AG08395 (cell line): ENCODE measurements at regions not wholly inside any gene's neighbourhood (a gene's known extent, or its start where the extent isn't known, plus 50 kb on each side); places are given as distances from the start of the nearest gene placed in this dataset.
A peak's percentile ranks its signal among the peaks of the same experiment; 100 is the strongest.

Experiments
- DNase-seq: peaks from one replicate; pipeline ENCODE4 v3.0.0; 2012; ENCODE audit warnings: mixed read lengths, low spot score

DNA sequence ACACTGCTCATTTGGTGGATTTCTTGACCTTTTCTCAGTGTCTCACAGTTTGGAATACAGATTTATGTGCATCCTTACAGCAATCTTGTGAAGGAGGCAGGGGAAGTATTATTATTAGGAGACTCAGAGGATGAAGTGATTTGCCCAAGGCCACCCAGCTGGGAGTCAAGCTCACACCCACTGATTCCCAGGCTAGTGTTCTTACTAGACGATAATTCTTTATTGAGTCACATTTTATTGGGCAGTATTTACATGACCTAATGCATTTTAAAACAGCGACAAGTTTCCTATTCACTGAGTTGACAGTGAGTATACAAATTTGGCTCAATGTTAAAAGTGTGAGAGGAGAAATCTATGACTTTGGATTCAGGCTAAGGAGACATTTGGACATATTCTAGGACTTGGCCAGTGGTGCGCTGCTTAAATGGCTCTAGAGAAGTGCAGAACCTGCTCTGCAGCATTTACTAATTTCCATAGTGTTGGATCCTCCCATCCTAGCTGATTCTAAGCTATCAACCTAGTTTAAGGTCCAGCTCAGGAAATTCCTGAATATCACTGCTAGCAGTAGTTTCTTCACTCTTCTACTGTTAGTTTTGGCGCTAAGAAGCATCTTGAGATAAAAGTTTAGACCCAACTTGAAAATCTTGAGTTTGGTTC, 199.3 kb downstream of the MTX2 start:
- no peak for DNase-seq

GRCh38 chr2:176470713-176471112, 201.5 kb downstream of the MTX2 start:
- DNase-seq, result no peak

GRCh38 chr2:176471949-176472348, 202.7 kb downstream of the MTX2 start:
- DNase-seq, result no peak

GRCh38 chr2:176473177-176473576, 203.9 kb downstream of the MTX2 start:
- DNase-seq, result peak; percentile 40

DNA sequence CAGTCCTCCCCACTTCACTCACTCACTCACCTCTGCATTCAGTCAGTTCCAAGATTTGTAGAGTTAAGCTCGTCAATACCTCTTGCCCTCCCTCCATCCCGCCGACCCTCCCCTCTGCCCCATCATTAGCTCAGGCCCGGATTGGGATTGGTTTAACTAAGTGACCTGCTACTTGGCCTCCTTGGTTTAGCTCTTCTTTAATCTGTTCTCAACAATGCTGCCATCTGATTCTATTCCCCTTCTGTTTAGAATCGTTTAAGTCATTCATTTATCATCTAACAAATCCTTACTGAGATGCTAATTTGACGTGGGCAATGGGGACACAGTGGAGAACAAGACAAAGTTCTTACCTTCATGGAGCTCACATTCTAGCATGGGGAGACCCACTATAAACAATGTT, 204.6 kb downstream of the MTX2 start:
- no peak for DNase-seq

- no peak for DNase-seq
These were observed 208.1 kb downstream of the MTX2 start for GRCh38 chr2:176477336-176477735.

- no peak for DNase-seq
These were observed 210.7 kb downstream of the MTX2 start for GRCh38 chr2:176479961-176480360.

GRCh38 chr2:176482107-176482506, 212.9 kb downstream of the MTX2 start:
- no peak for DNase-seq

GRCh38 chr2:176483476-176483875, 214.2 kb downstream of the MTX2 start:
- no peak for DNase-seq

GRCh38 chr2:176483901-176484568, 214.8 kb downstream of the MTX2 start:
- no peak for DNase-seq

DNA sequence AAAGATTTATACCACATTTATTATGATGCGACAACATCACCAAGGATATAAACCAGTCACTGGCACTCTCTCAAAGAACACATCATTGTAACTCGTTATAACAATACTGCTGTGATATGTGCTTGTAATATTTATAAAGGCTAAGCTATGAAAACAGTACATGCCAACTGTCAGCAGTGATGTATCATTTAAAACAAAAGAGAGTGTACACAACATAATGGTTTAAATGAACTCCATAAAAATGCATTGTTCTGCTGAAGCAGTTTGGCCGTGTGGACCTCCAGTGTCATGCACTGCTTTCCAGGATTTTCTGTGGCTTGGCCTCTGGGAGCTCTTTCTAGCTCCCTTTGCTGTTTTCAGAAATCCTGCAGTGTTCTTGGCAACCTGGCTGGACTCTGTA, 215.6 kb downstream of the MTX2 start:
- DNase-seq, result peak; percentile 47

DNA sequence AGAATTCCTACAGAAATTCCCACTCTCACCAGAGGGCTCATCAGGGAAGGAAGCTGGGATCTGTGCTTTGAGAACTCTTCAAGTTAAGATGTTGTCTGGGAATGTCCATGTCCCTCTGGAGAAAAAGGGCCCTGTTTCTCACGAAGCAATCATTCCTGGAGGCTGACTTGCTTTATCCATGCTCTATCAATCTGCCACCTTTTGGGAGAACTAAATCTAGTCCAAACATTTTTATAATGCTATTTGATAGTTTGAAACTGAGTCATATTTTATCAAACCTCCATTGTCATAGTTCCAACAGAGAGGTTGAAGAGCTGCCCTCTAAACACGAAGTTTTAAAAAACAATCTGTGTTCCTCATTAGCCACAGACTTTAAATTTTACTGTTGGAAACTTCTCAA, 219.2 kb downstream of the MTX2 start:
- peak; percentile 24 for DNase-seq

DNA sequence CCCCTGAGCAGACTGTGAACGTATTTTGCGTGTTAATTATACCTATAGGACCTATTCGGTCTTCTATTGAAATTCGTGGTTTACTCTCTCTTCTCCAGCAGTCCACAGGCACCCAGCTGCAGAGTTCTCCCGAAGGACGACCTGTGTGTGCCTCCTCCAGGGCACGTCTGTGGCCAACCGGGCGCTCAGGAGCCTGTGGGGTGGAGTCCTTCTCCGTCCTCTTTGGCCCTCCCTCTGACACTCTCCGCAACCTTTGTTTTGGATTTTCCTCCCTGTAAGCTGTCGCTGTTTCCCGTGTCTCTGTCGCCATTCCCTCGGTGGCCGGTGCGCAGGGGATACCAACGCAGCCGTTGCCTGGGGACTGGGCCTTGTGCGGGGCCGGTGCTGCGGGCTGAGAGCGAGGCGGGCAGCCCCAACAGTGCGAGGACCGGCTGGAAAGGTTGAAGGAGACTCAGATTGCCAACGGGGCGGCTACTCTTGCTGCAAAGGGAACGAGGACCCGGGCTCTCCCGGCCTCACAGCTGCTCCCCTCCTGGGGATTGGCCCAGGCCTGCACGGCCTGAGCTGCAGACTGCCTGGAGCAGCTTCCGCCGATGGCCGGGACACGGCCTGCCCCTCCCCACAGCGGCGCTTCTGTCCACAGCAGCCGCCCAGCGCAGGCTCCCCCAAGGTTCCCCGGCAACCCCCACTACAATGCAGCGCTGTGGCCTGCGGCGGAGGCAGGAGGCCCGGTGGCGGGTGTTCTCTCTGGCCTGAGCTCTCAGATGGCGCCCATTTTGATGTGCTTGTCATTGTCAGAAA, 221.0 kb downstream of the MTX2 start:
- DNase-seq, result peak; percentile 43

DNA sequence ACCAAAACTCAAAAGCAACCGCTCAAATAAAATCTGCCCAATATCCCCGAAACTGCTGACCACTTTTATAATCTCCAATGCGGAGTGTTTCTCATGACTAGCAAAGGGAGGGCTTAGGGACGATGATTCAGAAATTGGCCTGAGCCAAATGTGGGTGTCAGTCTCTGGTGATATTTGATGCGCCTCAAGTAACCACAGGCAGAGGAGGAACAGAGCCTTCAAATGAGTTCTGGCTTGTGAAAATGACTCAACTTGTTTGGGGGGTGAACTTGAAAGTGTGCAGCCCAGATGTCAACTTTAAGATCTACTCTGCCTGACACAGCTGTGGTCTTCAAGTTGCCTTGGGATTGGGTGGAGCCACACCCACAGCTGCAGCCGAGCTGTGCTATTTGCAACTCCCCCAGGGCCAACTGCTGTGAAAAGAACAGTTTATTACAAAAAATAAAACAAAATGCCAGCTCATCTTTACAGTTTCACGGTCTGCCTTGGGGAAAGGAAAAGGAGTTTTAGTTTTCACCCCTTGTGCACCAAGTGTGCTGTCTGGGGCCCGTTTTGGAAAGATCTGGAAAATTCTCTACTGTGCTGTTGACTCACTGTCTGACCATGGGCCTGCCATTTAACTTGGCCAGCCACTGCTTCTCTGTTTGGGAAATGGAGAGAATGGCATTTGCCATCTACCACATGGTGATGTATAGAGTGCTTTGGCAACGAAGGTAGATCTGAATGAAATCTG, 222.1 kb downstream of the MTX2 start:
- DNase-seq, result peak; percentile 95

- DNase-seq, result no peak
These were observed 223.3 kb downstream of the MTX2 start for GRCh38 chr2:176492583-176492982.

DNA sequence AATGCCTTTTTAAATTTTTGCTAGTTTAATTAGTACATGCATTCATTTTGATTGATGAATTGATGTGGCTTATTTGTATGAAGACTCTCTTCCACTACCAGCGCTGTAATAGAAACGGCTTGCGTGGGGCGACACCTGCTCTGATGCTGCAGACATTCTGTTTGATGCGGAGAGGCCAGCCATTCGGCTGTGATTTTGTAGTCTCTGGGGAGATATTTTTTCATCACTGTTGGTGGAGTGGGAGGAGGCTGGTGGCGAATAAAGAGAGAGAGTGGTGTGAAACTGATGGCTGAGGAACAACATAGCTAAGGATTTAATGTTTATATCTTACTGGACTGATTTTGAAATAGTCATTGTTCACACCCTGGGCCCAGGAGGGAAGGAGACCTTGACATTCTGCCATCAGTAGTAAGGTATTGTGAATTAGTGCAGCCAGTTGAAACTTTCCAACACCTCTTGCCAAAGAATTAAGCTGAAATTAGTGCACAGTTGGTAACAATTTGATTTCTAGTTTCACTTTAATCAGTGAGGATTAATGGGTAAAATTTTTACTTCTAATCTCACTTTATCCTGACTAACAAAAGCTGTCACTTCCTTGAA, 224.1 kb downstream of the MTX2 start:
- DNase-seq, result no peak

DNA sequence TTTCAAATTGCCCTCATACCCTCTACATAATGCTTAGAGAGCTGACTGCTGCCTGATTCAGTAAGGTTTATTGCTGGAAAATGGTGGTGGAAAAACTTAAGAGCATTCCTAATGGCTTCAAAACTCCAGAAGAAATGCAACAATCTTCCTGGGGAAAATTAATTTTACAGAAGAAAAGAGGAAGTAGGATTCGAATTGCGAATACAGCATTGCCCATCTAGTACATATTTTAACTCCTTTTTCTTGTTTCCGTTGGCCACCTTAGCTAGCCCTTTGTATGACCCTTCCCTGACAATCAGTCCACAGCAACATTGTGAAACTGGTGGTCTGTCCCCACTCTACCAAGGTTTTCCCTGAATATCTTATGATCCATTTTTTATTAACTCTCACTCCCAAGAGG, 224.7 kb downstream of the MTX2 start:
- DNase-seq, result no peak

- DNase-seq, result no peak
These were observed 225.7 kb downstream of the MTX2 start for GRCh38 chr2:176494949-176495353.

DNA sequence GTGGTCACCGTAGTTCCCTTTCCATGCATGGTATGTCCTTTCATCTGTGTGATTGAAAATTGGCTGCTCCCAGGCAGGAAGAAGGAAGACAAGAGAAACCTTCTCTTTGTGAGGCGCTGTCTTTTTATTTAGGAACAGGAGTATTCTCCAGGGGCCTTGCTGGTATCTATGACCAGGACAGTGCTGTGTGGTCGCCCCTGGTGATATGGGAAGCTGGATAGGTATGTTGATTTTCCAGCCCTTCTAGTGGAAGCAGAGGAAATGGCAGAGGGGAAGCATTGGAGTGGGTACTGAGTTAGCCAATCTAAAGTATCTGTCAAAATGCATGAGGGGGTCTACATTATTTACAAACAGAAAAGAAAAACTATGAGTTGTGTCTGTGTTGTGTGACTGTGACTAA, 226.6 kb downstream of the MTX2 start:
- no peak for DNase-seq

DNA sequence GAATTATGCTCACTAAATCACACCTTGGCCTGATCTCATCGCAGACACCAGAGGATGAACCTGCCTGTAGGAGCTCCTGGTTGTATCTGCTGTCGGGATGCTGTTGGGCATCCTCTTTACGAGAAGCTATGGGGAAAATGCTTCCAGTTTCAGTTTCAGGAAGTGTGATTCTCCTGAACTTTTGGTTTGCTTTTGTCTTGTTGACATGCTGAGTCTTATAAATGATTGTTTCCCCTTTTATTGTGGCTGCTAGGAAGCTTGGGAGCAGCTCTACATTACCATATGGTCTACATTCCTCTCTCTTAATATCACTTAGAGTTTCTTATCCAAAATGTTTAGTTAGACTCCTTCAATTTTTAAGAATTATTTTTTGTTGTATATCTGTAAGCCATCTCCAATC, 227.5 kb downstream of the MTX2 start:
- DNase-seq, result no peak

- DNase-seq, result peak; percentile 73
These were observed 231.7 kb downstream of the MTX2 start for GRCh38 chr2:176500901-176501300.

- no peak for DNase-seq
These were observed 232.4 kb downstream of the MTX2 start for GRCh38 chr2:176501617-176502016.
